Loucy (cell line): ENCODE measurements at regions not wholly inside any gene's neighbourhood (a gene's known extent, or its start where the extent isn't known, plus 50 kb on each side); places are given as distances from the start of the nearest gene placed in this dataset.

Experiments
- CTCF ChIP-seq: fragments of 200-600 bp; sonication (generic); conservative IDR thresholded peaks from 2 replicates; pipeline ENCODE4 v1.5.1; 2014; ENCODE audit warnings: mild to moderate bottlenecking, antibody characterized with exemption, low read length
- EZH2phosphoT487 ChIP-seq: fragments of 200-600 bp; IDR thresholded peaks from 2 replicates; pipeline ENCODE4 v1.6.1; 2018; ENCODE audit warnings: antibody characterized with exemption, mild to moderate bottlenecking, moderate library complexity, borderline replicate concordance

- TF ChIP-seq CTCF = no peak
- TF ChIP-seq EZH2phosphoT487 = no peak
Measured at GRCh38 chr15:46580487-46580886, 945.7 kb downstream of the SQOR start.
